ENCODE measurements at regions not wholly inside any gene's neighbourhood (a gene's known extent, or its start where the extent isn't known, plus 50 kb on each side); places are given as distances from the start of the nearest gene placed in this dataset.
"Not testable (repeated sequence)": the region's sequence is repeated elsewhere in the genome, so short reads cannot be mapped to it uniquely, and the experiment has no call there.

GRCh38 chr4:188400451-188400850 lies 261.2 kb downstream of the TRIML1 start:
- no peak for DNase-seq

GRCh38 chr4:188403272-188403671 lies 264.0 kb downstream of the TRIML1 start:
- Histone ChIP-seq H3K27ac (no peak overlapping the region), H3K27me3 (no peaks in the 10 kb centered on the region), H3K36me3 (no peaks in the 10 kb centered on the region), H3K4me3 (replicated peaks in 1 of 3) (no peak overlapping the region), H3K4me1 (no peaks in the 10 kb centered on the region), H3K9me3 (no peaks in the 10 kb centered on the region)
- no peak for DNase-seq
- WGBS, 2 donors, result 90 to 91% methylated on average over 6 of the region's 6 CpGs
- intact Hi-C loops (cut with DNase I), result no loop called here
- TF ChIP-seq CTCF (IDR thresholded peaks at IDR 0.05) (no peak), POLR2A (IDR thresholded peaks at IDR 0.05) (no peak)

More at GRCh38 chr4:188400451-188400850, 261.2 kb downstream of the TRIML1 start:
- TF ChIP-seq CTCF (IDR thresholded peaks at IDR 0.05), result no peak
- TF ChIP-seq POLR2A (IDR thresholded peaks at IDR 0.05), result no peak
- Histone ChIP-seq H3K9me3 (no peaks in the 10 kb centered on the region), H3K27ac (no peak overlapping the region), H3K4me1 (no peaks in the 10 kb centered on the region), H3K27me3 (no peaks in the 10 kb centered on the region), H3K36me3 (no peaks in the 10 kb centered on the region), H3K4me3 (replicated peaks in 1 of 3) (no peak overlapping the region)
- intact Hi-C loops (cut with DNase I), result no loop called here
- WGBS, 2 donors, result 54 to 56% methylated on average over 2 of the region's 2 CpGs

- WGBS, 2 donors, result 82 to 91% methylated on average over 14 of the region's 14 CpGs
- H3K4me1 ChIP-seq; DNase-seq; H3K27ac ChIP-seq; H3K27me3 ChIP-seq; H3K36me3 ChIP-seq; H3K4me3 ChIP-seq (replicated peaks in 1 of 3); H3K9me3 ChIP-seq; intact Hi-C loops (cut with DNase I): not testable (repeated sequence)
These were observed 266.0 kb downstream of the TRIML1 start for GRCh38 chr4:188405071-188405835.

GRCh38 chr4:188408244-188409030 lies 269.2 kb downstream of the TRIML1 start:
- intact Hi-C loops (cut with DNase I), result no loop called here
- no peaks in the 10 kb centered on the region for H3K36me3 ChIP-seq
- no peak overlapping the region for H3K4me3 ChIP-seq (replicated peaks in 1 of 3)
- no peak overlapping the region for H3K27ac ChIP-seq
- no peak for TF ChIP-seq CTCF (IDR thresholded peaks at IDR 0.05)
- TF ChIP-seq POLR2A (IDR thresholded peaks at IDR 0.05), result no peak
- H3K27me3 ChIP-seq, result no peaks in the 10 kb centered on the region
- no peak for DNase-seq
- H3K9me3 ChIP-seq, result no peaks in the 10 kb centered on the region
- no peaks in the 10 kb centered on the region for H3K4me1 ChIP-seq
- 73 to 78% methylated on average over 9 of the region's 9 CpGs for WGBS, 2 donors

GRCh38 chr4:188409851-188410250 lies 270.6 kb downstream of the TRIML1 start:
- no peak for TF ChIP-seq CTCF (IDR thresholded peaks at IDR 0.05)
- TF ChIP-seq POLR2A (IDR thresholded peaks at IDR 0.05), result no peak
- Histone ChIP-seq H3K4me1 (no peaks in the 10 kb centered on the region), H3K4me3 (replicated peaks in 1 of 3) (no peak overlapping the region), H3K27ac (no peak overlapping the region), H3K9me3 (no peaks in the 10 kb centered on the region), H3K36me3 (no peaks in the 10 kb centered on the region), H3K27me3 (no peaks in the 10 kb centered on the region)
- DNase-seq, result no peak
- intact Hi-C loops (cut with DNase I), result no loop called here
- WGBS, 2 donors, result 93 to 95% methylated on average over 6 of the region's 6 CpGs

Data from thyroid gland (tissue), 4 donors.